HG03159 (cell line): ENCODE measurements at regions not wholly inside any gene's neighbourhood (a gene's known extent, or its start where the extent isn't known, plus 50 kb on each side); places are given as distances from the start of the nearest gene placed in this dataset.
"Not testable (repeated sequence)": the region's sequence is repeated elsewhere in the genome, so short reads cannot be mapped to it uniquely, and the experiment has no call there.

Source experiments
- ATAC-seq: cut with Tn5 transposase; IDR thresholded peaks from one replicate; pipeline ENCODE4 v1.9.1; 2021; ENCODE audit warnings: mild to moderate bottlenecking, moderate library complexity; ENCODE audit not compliant: unreplicated experiment

GRCh38 chr3:106488331-106488730 lies 619.5 kb upstream of the CBLB start:
- no peak for ATAC-seq

- ATAC-seq: no peak
Measured at GRCh38 chr3:106491796-106492195, 623.0 kb upstream of the CBLB start.

GRCh38 chr3:106508331-106508893 lies 639.6 kb upstream of the CBLB start:
- no peak for ATAC-seq

GRCh38 chr3:106510206-106510605 lies 641.4 kb upstream of the CBLB start:
- no peak for ATAC-seq

- ATAC-seq: no peak
Measured at GRCh38 chr3:106512846-106513245, 644.0 kb upstream of the CBLB start.

- ATAC-seq: no peak
Measured at GRCh38 chr3:106514431-106514830, 645.6 kb upstream of the CBLB start.

- no peak for ATAC-seq
Measured at GRCh38 chr3:106518516-106518915, 649.7 kb upstream of the CBLB start.

GRCh38 chr3:106522397-106522796 lies 653.6 kb upstream of the CBLB start:
- ATAC-seq: no peak

GRCh38 chr3:106528932-106529331 lies 660.1 kb upstream of the CBLB start:
- no peak for ATAC-seq

GRCh38 chr3:106529738-106530137 lies 660.9 kb upstream of the CBLB start:
- no peak for ATAC-seq

GRCh38 chr3:106530367-106530766 lies 661.6 kb upstream of the CBLB start:
- no peak for ATAC-seq

- not testable (repeated sequence) for ATAC-seq
Measured at GRCh38 chr3:106531771-106532329, 663.0 kb upstream of the CBLB start.

- no peak for ATAC-seq
Measured at GRCh38 chr3:106533093-106533787, 664.4 kb upstream of the CBLB start.

- ATAC-seq: no peak
Measured at GRCh38 chr3:106533788-106534160, 665.0 kb upstream of the CBLB start.

GRCh38 chr3:106534206-106534605 lies 665.4 kb upstream of the CBLB start:
- no peak for ATAC-seq

GRCh38 chr3:106540743-106541142 lies 671.9 kb upstream of the CBLB start:
- ATAC-seq: no peak

- ATAC-seq: no peak
Measured at GRCh38 chr3:106542101-106542769, 673.4 kb upstream of the CBLB start.

- no peak for ATAC-seq
Measured at GRCh38 chr3:106552351-106553043, 683.7 kb upstream of the CBLB start.

GRCh38 chr3:106560451-106560966 lies 691.7 kb upstream of the CBLB start:
- ATAC-seq: no peak

- ATAC-seq: peak; percentile 82
Measured at GRCh38 chr3:106566277-106566676, 697.5 kb upstream of the CBLB start.

- ATAC-seq: no peak
Measured at GRCh38 chr3:106570426-106570825, 701.6 kb upstream of the CBLB start.
